HG03571 (cell line): ENCODE measurements at regions not wholly inside any gene's neighbourhood (a gene's known extent, or its start where the extent isn't known, plus 50 kb on each side); places are given as distances from the start of the nearest gene placed in this dataset.
"Not testable (repeated sequence)": the region's sequence is repeated elsewhere in the genome, so short reads cannot be mapped to it uniquely, and the experiment has no call there.

Source experiments
- ATAC-seq: cut with Tn5 transposase; IDR thresholded peaks from one replicate; pipeline ENCODE4 v1.9.1; 2021; ENCODE audit not compliant: unreplicated experiment

GRCh38 chr4:65265526-65265925, 404.8 kb downstream of the EPHA5 start:
- ATAC-seq = no peak

- ATAC-seq = no peak
These were observed 411.0 kb downstream of the EPHA5 start for GRCh38 chr4:65259296-65259695.

GRCh38 chr4:65250916-65251315, 419.4 kb downstream of the EPHA5 start:
- no peak for ATAC-seq

GRCh38 chr4:65249111-65249510, 421.2 kb downstream of the EPHA5 start:
- no peak for ATAC-seq

GRCh38 chr4:65242156-65242846, 428.0 kb downstream of the EPHA5 start:
- ATAC-seq = no peak

GRCh38 chr4:65241257-65241997, 428.9 kb downstream of the EPHA5 start:
- ATAC-seq = no peak

GRCh38 chr4:65234061-65234460, 436.2 kb downstream of the EPHA5 start:
- no peak for ATAC-seq

- ATAC-seq = no peak
These were observed 442.7 kb downstream of the EPHA5 start for GRCh38 chr4:65227628-65228027.

- no peak for ATAC-seq
These were observed 446.7 kb downstream of the EPHA5 start for GRCh38 chr4:65223601-65224000.

GRCh38 chr4:65223074-65223473, 447.2 kb downstream of the EPHA5 start:
- ATAC-seq = not testable (repeated sequence)

- no peak for ATAC-seq
These were observed 453.1 kb downstream of the EPHA5 start for GRCh38 chr4:65217179-65217578.

GRCh38 chr4:65202853-65203236, 467.4 kb downstream of the EPHA5 start:
- no peak for ATAC-seq

- ATAC-seq = no peak
These were observed 468.0 kb downstream of the EPHA5 start for GRCh38 chr4:65202165-65202852.

GRCh38 chr4:65195666-65196065, 474.6 kb downstream of the EPHA5 start:
- ATAC-seq = no peak

GRCh38 chr4:65195002-65195401, 475.3 kb downstream of the EPHA5 start:
- no peak for ATAC-seq

- no peak for ATAC-seq
These were observed 476.3 kb downstream of the EPHA5 start for GRCh38 chr4:65193985-65194384.

- no peak for ATAC-seq
These were observed 479.5 kb downstream of the EPHA5 start for GRCh38 chr4:65190780-65191179.

GRCh38 chr4:65175585-65175984, 494.7 kb downstream of the EPHA5 start:
- no peak for ATAC-seq

GRCh38 chr4:65170768-65171514, 499.3 kb downstream of the EPHA5 start:
- ATAC-seq = no peak

- no peak for ATAC-seq
These were observed 502.6 kb downstream of the EPHA5 start for GRCh38 chr4:65167719-65168118.

- ATAC-seq = no peak
These were observed 518.1 kb downstream of the EPHA5 start for GRCh38 chr4:65152205-65152604.
